ENCODE measurements at regions not wholly inside any gene's neighbourhood (a gene's known extent, or its start where the extent isn't known, plus 50 kb on each side); places are given as distances from the start of the nearest gene placed in this dataset.

DNA sequence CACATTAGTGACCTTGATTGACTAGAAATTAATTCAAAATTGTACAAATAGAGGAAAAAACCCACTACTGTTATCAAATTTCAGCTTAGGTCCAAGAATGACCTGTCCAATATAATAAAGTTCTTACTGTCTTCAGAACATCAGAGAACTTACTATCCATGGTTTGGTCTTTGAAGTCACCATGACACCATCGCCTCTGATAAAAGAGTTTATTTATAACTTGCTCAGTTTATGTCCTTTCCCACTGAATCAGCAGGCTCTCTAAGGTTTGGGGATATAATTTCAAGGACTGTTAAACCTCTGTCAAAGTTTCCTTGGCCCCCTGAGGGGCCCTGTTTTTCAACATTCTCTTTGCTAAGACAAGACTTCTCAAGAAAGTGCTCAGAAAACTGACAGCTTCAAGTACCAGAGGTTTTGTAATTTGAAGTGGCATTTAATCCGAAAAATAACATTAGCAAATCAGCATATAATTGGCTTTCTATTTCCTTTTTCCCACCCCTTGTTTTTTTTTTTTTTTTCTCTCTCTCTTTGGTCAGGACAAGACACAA lies 191.7 kb upstream of the FERD3L start (continued):
- TF ChIP-seq HDAC6 (IDR thresholded peaks at IDR 0.05; ENCODE audit: low read depth, low read length) (no peak), CREB1 (IDR thresholded peaks at IDR 0.05) (no peak), SIX5 (IDR thresholded peaks at IDR 0.05; ENCODE audit: low read depth, low read length) (no peak), GTF2F1 (IDR thresholded peaks at IDR 0.05; ENCODE audit: borderline replicate concordance, low read depth, low read length) (no peak), CHD1 (IDR thresholded peaks at IDR 0.05; ENCODE audit: low read depth, low read length) (no peak)

Data from H1 (cell line).